ENCODE measurements at regions not wholly inside any gene's neighbourhood (a gene's known extent, or its start where the extent isn't known, plus 50 kb on each side); places are given as distances from the start of the nearest gene placed in this dataset.

GRCh38 chr9:31807574-31808256 is 576.7 kb upstream of the ACO1 start:
- H3K27ac ChIP-seq (ENCODE audit: low read depth, low read length), result no peak overlapping the region
- intact Hi-C loops (cut with micrococcal nuclease), result loop anchor here (5.0 kb wide), 1 partner anchor 445 kb away; no protein-coding TSS in a partner anchor

More at GRCh38 chr9:31807574-31808256, 576.7 kb upstream of the ACO1 start:
- POLR2A ChIA-PET, result no interaction called here
- peak overlapping the region; percentile 45 for H3K4me2 ChIP-seq (ENCODE audit: low read length)
- no peaks in the 10 kb centered on the region for H3K9me2 ChIP-seq (ENCODE audit: insufficient read depth)
- H2AFZ ChIP-seq (ENCODE audit: low read depth, low read length, poor library complexity, severe bottlenecking), result peak overlapping the region; percentile 50
- no peaks in the 10 kb centered on the region for H4K20me1 ChIP-seq (ENCODE audit: insufficient read depth)
- ATAC-seq (peak; percentile 98), DNase-seq (ENCODE audit: low read depth, low spot score) (peak; percentile 51)
- H3K27me3 ChIP-seq (ENCODE audit: insufficient read depth, low read length), result no peaks in the 10 kb centered on the region
- RAD21 ChIA-PET (ENCODE audit: low non-redundant PET in 1 of 2, low total read pairs in 2 of 2, uncharacterized antibody in 2 of 2, unreplicated experiment in 2 of 2), result no interaction called here
- peak overlapping the region; percentile 9 to 23 for H3K4me3 ChIP-seq (replicated peaks in 1 of 2; ENCODE audit: low read depth in 1 of 2, low read length in 2 of 2)
- BruUV-seq (replicated peaks), result no TSS peak
- TF ChIP-seq MAX (IDR thresholded peaks at IDR 0.05) (peak; percentile 79), CEBPB (IDR thresholded peaks at IDR 0.05; ENCODE audit: low read depth) (no peak), CBX3 (IDR thresholded peaks at IDR 0.05; ENCODE audit: low read depth) (no peak), POLR2A (IDR thresholded peaks at IDR 0.05; ENCODE audit: borderline replicate concordance, extremely low read depth, insufficient read depth, insufficient read length) (no peak), TCF7L2 (IDR thresholded peaks at IDR 0.05; ENCODE audit: borderline replicate concordance, extremely low read depth, insufficient read depth, insufficient read length) (no peak), SP1 (IDR thresholded peaks at IDR 0.05; ENCODE audit: low read depth) (no peak), ZBTB33 (IDR thresholded peaks at IDR 0.05; ENCODE audit: extremely low read depth, insufficient replicate concordance, low read length) (no peak), ZNF274 (IDR thresholded peaks at IDR 0.05; ENCODE audit: low read depth, low read length) (no peak), ZFX (IDR thresholded peaks at IDR 0.05) (no peak), SRF (IDR thresholded peaks at IDR 0.05; ENCODE audit: low read depth) (no peak), YY1 (IDR thresholded peaks at IDR 0.05; ENCODE audit: extremely low read depth, insufficient replicate concordance, low read depth, low read length) (no peak), FOSL1 (IDR thresholded peaks at IDR 0.05; ENCODE audit: low read depth) (no peak), CTCF (IDR thresholded peaks at IDR 0.05 in 2 of 3, conservative IDR thresholded peaks at IDR 0.05 in 1 of 3; ENCODE audit: borderline replicate concordance in 1 of 3, insufficient read depth in 1 of 3, low read depth in 2 of 3, low read length in 2 of 3) (peak; percentile 48 to 56 (median 49); a peak in 5 of 6 replicates), JUND (IDR thresholded peaks at IDR 0.05) (no peak), RAD21 (IDR thresholded peaks at IDR 0.05; ENCODE audit: low read depth) (peak; percentile 47), REST (IDR thresholded peaks at IDR 0.05; ENCODE audit: low read depth) (no peak), POLR2AphosphoS5 (IDR thresholded peaks at IDR 0.05; ENCODE audit: low read depth, low read length) (no peak), SIN3A (IDR thresholded peaks at IDR 0.05; ENCODE audit: low read depth) (no peak), ELF1 (IDR thresholded peaks at IDR 0.05; ENCODE audit: borderline replicate concordance, low read depth) (no peak)
- no peak overlapping the region for H3K9ac ChIP-seq (ENCODE audit: low read length)
- no peaks in the 10 kb centered on the region for H3K4me1 ChIP-seq (ENCODE audit: control insufficient read depth in 1 of 2, insufficient read depth in 2 of 2, low read length in 2 of 2)
- CTCF ChIA-PET, result interaction anchor here (1.0 kb wide), 1 partner anchor 444 kb away, joined by 3 read pairs; no protein-coding TSS in a partner anchor
- no peaks in the 10 kb centered on the region for H3K79me2 ChIP-seq (ENCODE audit: insufficient read depth, low read length)
- no peaks in the 10 kb centered on the region for H3K36me3 ChIP-seq (ENCODE audit: control insufficient read depth in 1 of 2, insufficient read depth in 2 of 2, low read length in 2 of 2)
- H3K9me3 ChIP-seq (ENCODE audit: control insufficient read depth in 1 of 2, insufficient read depth in 1 of 2, low read depth in 1 of 2, low read length in 2 of 2), result no peaks in the 10 kb centered on the region
